ENCODE measurements at regions not wholly inside any gene's neighbourhood (a gene's known extent, or its start where the extent isn't known, plus 50 kb on each side); places are given as distances from the start of the nearest gene placed in this dataset.

DNA sequence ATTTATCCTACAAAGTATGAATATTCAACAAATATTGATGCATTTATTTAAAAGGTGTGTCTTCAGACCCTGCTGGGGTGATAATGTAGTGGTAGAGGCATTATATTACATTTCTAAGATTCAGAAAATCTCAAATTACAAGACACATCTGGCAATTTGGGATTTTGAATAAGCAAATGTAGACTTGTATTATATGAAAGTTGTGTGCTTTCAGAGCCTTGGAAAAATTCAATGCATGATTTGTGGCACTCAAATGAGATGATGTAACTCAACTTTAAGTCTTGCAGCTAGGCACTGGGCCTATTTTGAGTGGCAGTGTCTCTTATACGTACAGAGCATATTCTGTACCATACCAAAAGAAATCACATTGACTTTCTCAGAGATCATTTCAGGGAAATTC, 214.4 kb downstream of the ETS1 start:
- H3K4me3 ChIP-seq: no peak overlapping the region
- intact Hi-C loops (cut with DNase I): no loop called here
- TF ChIP-seq, protein P1, sequence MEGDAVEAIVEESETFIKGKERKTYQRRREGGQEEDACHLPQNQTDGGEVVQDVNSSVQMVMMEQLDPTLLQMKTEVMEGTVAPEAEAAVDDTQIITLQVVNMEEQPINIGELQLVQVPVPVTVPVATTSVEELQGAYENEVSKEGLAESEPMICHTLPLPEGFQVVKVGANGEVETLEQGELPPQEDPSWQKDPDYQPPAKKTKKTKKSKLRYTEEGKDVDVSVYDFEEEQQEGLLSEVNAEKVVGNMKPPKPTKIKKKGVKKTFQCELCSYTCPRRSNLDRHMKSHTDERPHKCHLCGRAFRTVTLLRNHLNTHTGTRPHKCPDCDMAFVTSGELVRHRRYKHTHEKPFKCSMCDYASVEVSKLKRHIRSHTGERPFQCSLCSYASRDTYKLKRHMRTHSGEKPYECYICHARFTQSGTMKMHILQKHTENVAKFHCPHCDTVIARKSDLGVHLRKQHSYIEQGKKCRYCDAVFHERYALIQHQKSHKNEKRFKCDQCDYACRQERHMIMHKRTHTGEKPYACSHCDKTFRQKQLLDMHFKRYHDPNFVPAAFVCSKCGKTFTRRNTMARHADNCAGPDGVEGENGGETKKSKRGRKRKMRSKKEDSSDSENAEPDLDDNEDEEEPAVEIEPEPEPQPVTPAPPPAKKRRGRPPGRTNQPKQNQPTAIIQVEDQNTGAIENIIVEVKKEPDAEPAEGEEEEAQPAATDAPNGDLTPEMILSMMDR (IDR thresholded peaks at IDR 0.05): no peak
- no peak for TF ChIP-seq POLR2A (IDR thresholded peaks at IDR 0.05)
- 89% methylated on average over 1 of the region's 1 CpG for whole genome bisulfite sequencing, 2 donors
- ATAC-seq (no peak), DNase-seq (no peak)
- no peaks in the 10 kb centered on the region for H3K4me1 ChIP-seq
- H3K27me3 ChIP-seq: no peaks in the 10 kb centered on the region
- no peaks in the 10 kb centered on the region for H3K36me3 ChIP-seq (replicated peaks in 1 of 2; ENCODE audit: insufficient read depth in 1 of 2, low read depth in 2 of 2)
- H3K27ac ChIP-seq: no peak overlapping the region
- H3K9me3 ChIP-seq: no peaks in the 10 kb centered on the region

DNA sequence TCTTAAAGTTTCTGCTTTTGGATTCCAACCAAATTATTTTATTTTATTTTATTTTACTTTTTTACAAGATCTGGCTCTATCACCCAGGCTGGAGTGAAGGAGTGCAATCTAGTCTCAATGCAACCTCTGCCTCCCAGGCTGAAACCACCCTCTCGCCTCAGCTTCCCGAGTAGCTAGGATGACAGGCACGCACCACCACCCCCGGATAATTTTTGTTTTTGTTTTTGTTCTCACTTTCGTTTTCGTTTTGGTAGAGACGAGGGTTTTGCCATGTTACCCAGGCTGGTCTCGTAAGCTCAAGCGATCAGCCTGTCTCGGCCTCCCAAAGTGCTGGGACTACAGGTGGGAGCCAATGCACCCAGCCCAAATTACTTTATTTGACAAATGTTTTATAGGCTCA, 219.8 kb downstream of the ETS1 start:
- no peak for DNase-seq
- no peak for ATAC-seq
- Histone ChIP-seq H3K36me3 (replicated peaks in 1 of 2; ENCODE audit: insufficient read depth in 1 of 2, low read depth in 2 of 2) (no peaks in the 10 kb centered on the region), H3K4me3 (no peak overlapping the region), H3K9me3 (no peaks in the 10 kb centered on the region), H3K27me3 (no peaks in the 10 kb centered on the region), H3K27ac (no peak overlapping the region), H3K4me1 (no peaks in the 10 kb centered on the region)
- TF ChIP-seq, protein P1 (IDR thresholded peaks at IDR 0.05): no peak
- no peak for TF ChIP-seq POLR2A (IDR thresholded peaks at IDR 0.05)
- WGBS, 2 donors: 69 to 76% methylated on average over 10 of the region's 10 CpGs
- intact Hi-C loops (cut with DNase I): no loop called here

DNA sequence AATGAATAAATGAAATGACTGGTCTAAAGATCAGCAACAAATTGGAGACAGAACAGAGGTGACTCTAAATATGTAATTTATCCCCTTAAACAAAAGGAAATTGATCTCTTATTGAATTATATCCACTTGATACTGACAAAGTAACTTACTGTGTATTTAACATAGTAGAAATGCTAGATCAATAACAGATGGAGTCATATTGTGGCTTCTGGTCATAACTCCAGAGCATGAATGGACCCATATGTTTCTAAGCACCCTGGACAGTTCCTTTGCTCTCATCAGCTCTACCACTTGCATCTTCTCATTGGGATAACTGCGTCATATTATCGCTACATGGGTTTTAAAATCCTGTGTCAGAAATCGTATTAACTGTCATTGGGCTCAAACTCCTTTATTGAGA, 222.3 kb downstream of the ETS1 start:
- H3K9me3 ChIP-seq: no peaks in the 10 kb centered on the region
- no peak for DNase-seq
- ATAC-seq: no peak
- WGBS, 2 donors: 31 to 61% methylated on average over 3 of the region's 3 CpGs
- H3K36me3 ChIP-seq (replicated peaks in 1 of 2; ENCODE audit: insufficient read depth in 1 of 2, low read depth in 2 of 2): no peaks in the 10 kb centered on the region
- no peaks in the 10 kb centered on the region for H3K4me1 ChIP-seq
- TF ChIP-seq, protein P1 (IDR thresholded peaks at IDR 0.05): no peak
- TF ChIP-seq POLR2A (IDR thresholded peaks at IDR 0.05): no peak
- no peak overlapping the region for H3K4me3 ChIP-seq
- H3K27ac ChIP-seq: no peak overlapping the region
- intact Hi-C loops (cut with DNase I): no loop called here
- H3K27me3 ChIP-seq: no peaks in the 10 kb centered on the region

DNA sequence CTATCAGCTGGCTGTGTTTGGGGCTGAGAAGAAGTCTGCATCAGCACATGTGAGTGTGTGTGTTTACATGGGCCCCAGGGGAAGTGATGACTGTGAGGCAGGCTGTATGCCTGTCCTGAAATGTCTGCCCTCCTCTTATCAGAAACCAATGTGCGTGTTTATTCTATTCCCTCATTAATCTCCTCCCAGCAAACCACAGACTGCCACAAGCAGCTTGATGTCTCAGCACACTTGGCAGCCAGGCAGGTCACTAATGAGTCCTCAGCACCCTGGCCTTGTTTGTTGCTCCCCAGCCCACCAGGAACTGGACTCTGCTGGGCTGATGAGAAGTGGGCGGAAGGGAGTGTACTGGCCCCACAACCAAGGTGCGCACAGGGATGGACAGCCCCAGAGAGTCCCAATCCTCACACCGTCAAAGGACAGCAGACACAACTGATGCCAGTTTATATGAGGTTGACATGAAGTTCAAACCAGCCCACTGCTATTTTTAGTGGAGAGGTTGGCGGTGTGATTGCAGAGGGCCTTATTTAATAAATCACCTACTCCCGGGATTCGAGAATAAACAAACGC, 225.8 kb downstream of the ETS1 start:
- DNase-seq (peak in 3 of 4 donors; percentile 28 to 54 (median 39)), ATAC-seq (peak; percentile 62)
- no peak overlapping the region for H3K4me3 ChIP-seq
- H3K4me1 ChIP-seq: no peaks in the 10 kb centered on the region
- TF ChIP-seq POLR2A (IDR thresholded peaks at IDR 0.05): no peak
- TF ChIP-seq, protein P1 (IDR thresholded peaks at IDR 0.05): no peak
- no peaks in the 10 kb centered on the region for H3K36me3 ChIP-seq (replicated peaks in 1 of 2; ENCODE audit: insufficient read depth in 1 of 2, low read depth in 2 of 2)
- H3K9me3 ChIP-seq: no peaks in the 10 kb centered on the region
- intact Hi-C loops (cut with DNase I): no loop called here
- 31 to 39% methylated on average over 6 to 8 of the region's 8 CpGs for WGBS, 2 donors
- no peak overlapping the region for H3K27ac ChIP-seq
- no peaks in the 10 kb centered on the region for H3K27me3 ChIP-seq

DNA sequence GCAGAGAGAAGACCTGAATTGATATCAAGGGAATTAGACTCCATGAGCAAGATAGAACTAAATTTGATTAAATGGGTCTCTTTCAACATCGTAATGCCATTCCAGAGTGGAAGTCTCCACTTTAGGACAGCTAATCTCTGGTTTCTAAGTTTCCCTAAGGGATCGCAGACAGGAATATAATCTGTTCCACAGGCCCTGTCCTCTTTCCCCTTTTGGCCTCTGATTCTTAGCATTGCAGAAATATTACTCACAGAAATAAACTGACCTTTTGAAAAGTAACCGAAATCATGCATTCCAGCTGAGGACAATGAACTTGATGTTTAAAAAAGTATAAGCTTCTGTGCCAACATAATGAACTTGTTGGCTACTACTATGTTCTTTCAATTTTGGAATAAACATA, 227.8 kb downstream of the ETS1 start:
- ATAC-seq: no peak
- WGBS, 2 donors: 78 to 92% methylated on average over 3 of the region's 3 CpGs
- no peak overlapping the region for H3K27ac ChIP-seq

More for the DNA sequence above, 227.8 kb downstream of the ETS1 start:
- H3K4me1 ChIP-seq: no peaks in the 10 kb centered on the region
- H3K27me3 ChIP-seq: no peaks in the 10 kb centered on the region
- DNase-seq: no peak
- no peak for TF ChIP-seq POLR2A (IDR thresholded peaks at IDR 0.05)
- TF ChIP-seq, protein P1 (IDR thresholded peaks at IDR 0.05): no peak
- no peak overlapping the region for H3K4me3 ChIP-seq
- no peaks in the 10 kb centered on the region for H3K9me3 ChIP-seq
- intact Hi-C loops (cut with DNase I): no loop called here
- no peaks in the 10 kb centered on the region for H3K36me3 ChIP-seq (replicated peaks in 1 of 2; ENCODE audit: insufficient read depth in 1 of 2, low read depth in 2 of 2)

Data from body of pancreas (tissue), 4 donors.